ENCODE measurements at regions not wholly inside any gene's neighbourhood (a gene's known extent, or its start where the extent isn't known, plus 50 kb on each side); places are given as distances from the start of the nearest gene placed in this dataset.

- Mint-ChIP-seq H3K9me3 (peaks cover 2% of the 10 kb centered on the region), H3K27ac (no peak overlapping the region), H3K27me3 (no peaks in the 10 kb centered on the region), H3K4me1 (no peaks in the 10 kb centered on the region), H3K4me3 (no peak overlapping the region), H3K36me3 (no peaks in the 10 kb centered on the region)
- POLR2A ChIA-PET: no interaction called here
- ATAC-seq (ENCODE audit: low read depth) (no peak), DNase-seq (no peak)
Observed at GRCh38 chr13:68128297-68128915, 898.3 kb upstream of the PCDH9 start.

- H3K27ac Mint-ChIP-seq: no peak overlapping the region
- no peak for ATAC-seq (ENCODE audit: low read depth)
- no peaks in the 10 kb centered on the region for H3K9me3 Mint-ChIP-seq
- no peaks in the 10 kb centered on the region for H3K4me1 Mint-ChIP-seq
- no peaks in the 10 kb centered on the region for H3K27me3 Mint-ChIP-seq
- H3K36me3 Mint-ChIP-seq: no peaks in the 10 kb centered on the region
- DNase-seq: no peak
- POLR2A ChIA-PET: no interaction called here
- H3K4me3 Mint-ChIP-seq: no peak overlapping the region
Observed at GRCh38 chr13:68125087-68125480, 894.9 kb upstream of the PCDH9 start.

GRCh38 chr13:68124437-68125086 lies 894.4 kb upstream of the PCDH9 start:
- ATAC-seq (ENCODE audit: low read depth): no peak
- Mint-ChIP-seq H3K4me3 (no peak overlapping the region), H3K9me3 (no peaks in the 10 kb centered on the region), H3K27ac (no peak overlapping the region), H3K4me1 (no peaks in the 10 kb centered on the region), H3K36me3 (no peaks in the 10 kb centered on the region), H3K27me3 (no peaks in the 10 kb centered on the region)
- POLR2A ChIA-PET: no interaction called here
- no peak for DNase-seq

GRCh38 chr13:68110178-68110768 lies 880.1 kb upstream of the PCDH9 start:
- H3K36me3 Mint-ChIP-seq: no peaks in the 10 kb centered on the region
- H3K4me3 Mint-ChIP-seq: no peak overlapping the region
- no peaks in the 10 kb centered on the region for H3K27me3 Mint-ChIP-seq
- ATAC-seq (ENCODE audit: low read depth) (no peak), DNase-seq (no peak)
- H3K9me3 Mint-ChIP-seq: peaks cover 16% of the 10 kb centered on the region
- no peaks in the 10 kb centered on the region for H3K4me1 Mint-ChIP-seq
- H3K27ac Mint-ChIP-seq: no peak overlapping the region
- POLR2A ChIA-PET: no interaction called here

- Mint-ChIP-seq H3K4me1 (no peaks in the 10 kb centered on the region), H3K27me3 (no peaks in the 10 kb centered on the region), H3K27ac (no peak overlapping the region), H3K9me3 (peaks cover 12% of the 10 kb centered on the region), H3K36me3 (no peaks in the 10 kb centered on the region), H3K4me3 (no peak overlapping the region)
- DNase-seq (no peak), ATAC-seq (ENCODE audit: low read depth) (no peak)
- POLR2A ChIA-PET: no interaction called here
Observed at GRCh38 chr13:68107667-68108066, 877.5 kb upstream of the PCDH9 start.

- no peak for ATAC-seq (ENCODE audit: low read depth)
- Mint-ChIP-seq H3K9me3 (peaks cover 8% of the 10 kb centered on the region), H3K4me1 (no peaks in the 10 kb centered on the region), H3K4me3 (no peak overlapping the region), H3K27me3 (no peaks in the 10 kb centered on the region), H3K27ac (no peak overlapping the region), H3K36me3 (no peaks in the 10 kb centered on the region)
- POLR2A ChIA-PET: no interaction called here
- no peak for DNase-seq
Observed at GRCh38 chr13:68099631-68100030, 869.5 kb upstream of the PCDH9 start.

GRCh38 chr13:68081061-68081460 lies 850.9 kb upstream of the PCDH9 start:
- POLR2A ChIA-PET: no interaction called here
- DNase-seq (no peak), ATAC-seq (ENCODE audit: low read depth) (no peak)
- H3K36me3 Mint-ChIP-seq: no peaks in the 10 kb centered on the region
- no peaks in the 10 kb centered on the region for H3K27me3 Mint-ChIP-seq
- no peak overlapping the region for H3K27ac Mint-ChIP-seq
- peaks cover 1% of the 10 kb centered on the region for H3K9me3 Mint-ChIP-seq
- H3K4me1 Mint-ChIP-seq: no peaks in the 10 kb centered on the region
- no peak overlapping the region for H3K4me3 Mint-ChIP-seq

GRCh38 chr13:68078874-68079273 lies 848.7 kb upstream of the PCDH9 start:
- no peak overlapping the region for H3K27ac Mint-ChIP-seq
- DNase-seq: no peak
- POLR2A ChIA-PET: no interaction called here
- ATAC-seq (ENCODE audit: low read depth): no peak
- peaks cover 1% of the 10 kb centered on the region for H3K9me3 Mint-ChIP-seq
- H3K4me3 Mint-ChIP-seq: no peak overlapping the region
- H3K36me3 Mint-ChIP-seq: no peaks in the 10 kb centered on the region
- H3K27me3 Mint-ChIP-seq: no peaks in the 10 kb centered on the region
- H3K4me1 Mint-ChIP-seq: no peaks in the 10 kb centered on the region

GRCh38 chr13:68078469-68078868 lies 848.3 kb upstream of the PCDH9 start:
- no peaks in the 10 kb centered on the region for H3K4me1 Mint-ChIP-seq
- DNase-seq (no peak), ATAC-seq (ENCODE audit: low read depth) (no peak)
- POLR2A ChIA-PET: no interaction called here
- no peaks in the 10 kb centered on the region for H3K27me3 Mint-ChIP-seq
- no peak overlapping the region for H3K27ac Mint-ChIP-seq
- no peaks in the 10 kb centered on the region for H3K36me3 Mint-ChIP-seq
- H3K4me3 Mint-ChIP-seq: no peak overlapping the region
- peaks cover 1% of the 10 kb centered on the region for H3K9me3 Mint-ChIP-seq

- ATAC-seq (ENCODE audit: low read depth): no peak
- POLR2A ChIA-PET: no interaction called here
- H3K4me3 Mint-ChIP-seq: no peak overlapping the region
- no peak overlapping the region for H3K27ac Mint-ChIP-seq
- H3K4me1 Mint-ChIP-seq: no peaks in the 10 kb centered on the region
- no peaks in the 10 kb centered on the region for H3K27me3 Mint-ChIP-seq
- DNase-seq: no peak
- H3K9me3 Mint-ChIP-seq: peaks cover 1% of the 10 kb centered on the region
- no peaks in the 10 kb centered on the region for H3K36me3 Mint-ChIP-seq
Observed at GRCh38 chr13:68076046-68076445, 845.9 kb upstream of the PCDH9 start.

- POLR2A ChIA-PET: no interaction called here
Observed at GRCh38 chr13:68066879-68067513, 836.9 kb upstream of the PCDH9 start.

GRCh38 chr13:68064001-68064770 lies 834.0 kb upstream of the PCDH9 start:
- Mint-ChIP-seq H3K4me3 (no peak overlapping the region), H3K36me3 (no peaks in the 10 kb centered on the region), H3K27ac (no peak overlapping the region), H3K27me3 (no peaks in the 10 kb centered on the region), H3K4me1 (no peaks in the 10 kb centered on the region), H3K9me3 (peaks cover 2% of the 10 kb centered on the region)
- ATAC-seq (ENCODE audit: low read depth): no peak
- POLR2A ChIA-PET: no interaction called here
- no peak for DNase-seq

More at GRCh38 chr13:68066879-68067513, 836.9 kb upstream of the PCDH9 start:
- H3K27ac Mint-ChIP-seq: no peak overlapping the region
- H3K36me3 Mint-ChIP-seq: no peaks in the 10 kb centered on the region
- ATAC-seq (ENCODE audit: low read depth) (no peak), DNase-seq (no peak)
- no peaks in the 10 kb centered on the region for H3K27me3 Mint-ChIP-seq
- H3K4me3 Mint-ChIP-seq: no peak overlapping the region
- peaks cover 2% of the 10 kb centered on the region for H3K9me3 Mint-ChIP-seq
- H3K4me1 Mint-ChIP-seq: no peaks in the 10 kb centered on the region

- Mint-ChIP-seq H3K4me1 (no peaks in the 10 kb centered on the region), H3K9me3 (no peaks in the 10 kb centered on the region), H3K4me3 (no peak overlapping the region), H3K27me3 (no peaks in the 10 kb centered on the region), H3K27ac (no peak overlapping the region), H3K36me3 (no peaks in the 10 kb centered on the region)
- ATAC-seq (ENCODE audit: low read depth) (no peak), DNase-seq (no peak)
- POLR2A ChIA-PET: no interaction called here
Observed at GRCh38 chr13:68063181-68063580, 833.0 kb upstream of the PCDH9 start.
